Lower leg skin (tissue), 4 donors: ENCODE measurements at regions not wholly inside any gene's neighbourhood (a gene's known extent, or its start where the extent isn't known, plus 50 kb on each side); places are given as distances from the start of the nearest gene placed in this dataset.

Experiments
- DNase-seq, 2 donors: peaks; one replicate each; pipeline ENCODE4 v3.0.0-alpha.2; 2019; ENCODE audit warnings: low spot score in 2 of 2
- H3K4me3 ChIP-seq: fragments of 200-600 bp; sonication (generic); 2 replicates; pipeline ENCODE4 v1.5.1; 2017; ENCODE audit warnings: mild to moderate bottlenecking, low read depth; ENCODE audit not compliant: poor library complexity, severe bottlenecking
- CTCF ChIP-seq, 3 donors: fragments of 450-650 bp; IDR thresholded peaks; one replicate each; pipeline ENCODE4 v1.5.1; 2016; ENCODE audit warnings: antibody characterized with exemption in 3 of 3, mild to moderate bottlenecking in 3 of 3, moderate library complexity in 2 of 3
- POLR2A ChIP-seq, 2 donors: fragments of 450-650 bp; IDR thresholded peaks; one replicate each; pipeline ENCODE4 v1.6.1; 2016 to 2017; ENCODE audit warnings: antibody characterized with exemption in 2 of 2, mild to moderate bottlenecking in 1 of 2, moderate library complexity in 1 of 2
- WGBS, 2 donors: methylation state at CpG; one replicate each; pipeline ENCODE4 v1.1.5; 2018; 5-methylcytosine and 5-hydroxymethylcytosine counted together
- intact Hi-C: fragments of 100-400 bp; cut with DNase I; formaldehyde crosslinking; loops from one replicate; pipeline ENCODE4 v1.15.0; 2023; ENCODE audit warnings: low total_unique reads

GRCh38 chr13:63163903-63164302, 1748.3 kb upstream of the PCDH20 start:
- no peak for DNase-seq
- H3K4me3 ChIP-seq = no peak overlapping the region
- 81 to 84% methylated on average over 2 of the region's 2 CpGs for WGBS, 2 donors
- intact Hi-C loops = no loop called here
- no peak for TF ChIP-seq CTCF (IDR thresholded peaks at IDR 0.05)
- no peak for TF ChIP-seq POLR2A (IDR thresholded peaks at IDR 0.05)

- intact Hi-C loops = no loop called here
- TF ChIP-seq CTCF (IDR thresholded peaks at IDR 0.05) = no peak
- TF ChIP-seq POLR2A (IDR thresholded peaks at IDR 0.05) = no peak
- 77 to 84% methylated on average over 1 of the region's 1 CpG for WGBS, 2 donors
Observed at GRCh38 chr13:63161219-63161618, 1745.6 kb upstream of the PCDH20 start.

GRCh38 chr13:63156816-63157215, 1741.2 kb upstream of the PCDH20 start:
- intact Hi-C loops = no loop called here
- DNase-seq = no peak
- TF ChIP-seq CTCF (IDR thresholded peaks at IDR 0.05) (no peak), POLR2A (IDR thresholded peaks at IDR 0.05) (no peak)
- 47 to 54% methylated on average over 2 of the region's 2 CpGs for WGBS, 2 donors
- H3K4me3 ChIP-seq = no peak overlapping the region

More at GRCh38 chr13:63161219-63161618, 1745.6 kb upstream of the PCDH20 start:
- no peak overlapping the region for H3K4me3 ChIP-seq
- no peak for DNase-seq

- intact Hi-C loops = no loop called here
Observed at GRCh38 chr13:63149375-63149774, 1733.7 kb upstream of the PCDH20 start.

GRCh38 chr13:63139277-63139676, 1723.6 kb upstream of the PCDH20 start:
- no peak for TF ChIP-seq POLR2A (IDR thresholded peaks at IDR 0.05)
- no peak overlapping the region for H3K4me3 ChIP-seq
- intact Hi-C loops = no loop called here
- DNase-seq = no peak

More at GRCh38 chr13:63149375-63149774, 1733.7 kb upstream of the PCDH20 start:
- H3K4me3 ChIP-seq = no peak overlapping the region
- no peak for DNase-seq
- 71 to 74% methylated on average over 3 of the region's 3 CpGs for WGBS, 2 donors
- no peak for TF ChIP-seq CTCF (IDR thresholded peaks at IDR 0.05)
- TF ChIP-seq POLR2A (IDR thresholded peaks at IDR 0.05) = no peak

GRCh38 chr13:63129995-63130394, 1714.3 kb upstream of the PCDH20 start:
- intact Hi-C loops = loop anchor here (10.0 kb wide), 1 partner anchor 575 kb away; no protein-coding TSS in a partner anchor
- TF ChIP-seq CTCF (IDR thresholded peaks at IDR 0.05) = no peak
- TF ChIP-seq POLR2A (IDR thresholded peaks at IDR 0.05) = no peak
- H3K4me3 ChIP-seq = no peak overlapping the region
- no peak for DNase-seq
